GM20431 (cell line): ENCODE measurements at regions not wholly inside any gene's neighbourhood (a gene's known extent, or its start where the extent isn't known, plus 50 kb on each side); places are given as distances from the start of the nearest gene placed in this dataset.
"Not testable (repeated sequence)": the region's sequence is repeated elsewhere in the genome, so short reads cannot be mapped to it uniquely, and the experiment has no call there.

Source experiments
- in situ Hi-C: fragments of 300-500 bp; cut with MseI, MboI; formaldehyde crosslinking; loops from one replicate; pipeline ENCODE4 v1.15.0; 2020; ENCODE audit warnings: low sequenced_read_pairs; ENCODE audit not compliant: unreplicated experiment

GRCh38 chr2:66251573-66251972, 183.4 kb upstream of the MEIS1 start:
- in situ Hi-C loops: no loop called here

- in situ Hi-C loops: not testable (repeated sequence)
Measured at GRCh38 chr2:66249089-66249488, 185.8 kb upstream of the MEIS1 start.

GRCh38 chr2:66243809-66244208, 191.1 kb upstream of the MEIS1 start:
- in situ Hi-C loops: not testable (repeated sequence)

GRCh38 chr2:66242888-66243287, 192.0 kb upstream of the MEIS1 start:
- in situ Hi-C loops: not testable (repeated sequence)

- in situ Hi-C loops: no loop called here
Measured at GRCh38 chr2:66242099-66242789, 192.7 kb upstream of the MEIS1 start.

- in situ Hi-C loops: no loop called here
Measured at GRCh38 chr2:66240286-66240685, 194.6 kb upstream of the MEIS1 start.

DNA sequence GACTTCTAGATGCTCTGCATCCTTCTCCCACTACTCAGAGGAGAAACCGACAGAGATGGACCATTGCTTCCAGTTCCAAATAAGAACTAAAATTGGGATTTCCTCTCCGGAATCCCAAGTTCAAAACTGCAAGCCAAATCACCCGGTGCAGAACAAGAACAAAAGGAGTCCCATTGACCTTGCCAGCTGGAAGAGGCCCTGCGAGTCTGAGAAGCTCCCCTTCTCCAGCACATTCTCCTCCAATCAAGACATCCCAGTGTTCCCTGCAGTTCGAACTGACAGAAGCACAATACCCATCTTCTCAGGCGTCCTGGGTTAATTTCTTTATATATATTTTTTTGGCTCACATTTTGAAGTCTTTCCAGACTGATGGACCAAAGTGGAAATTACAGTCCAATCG, 195.3 kb upstream of the MEIS1 start:
- in situ Hi-C loops: no loop called here

GRCh38 chr2:66237803-66238379, 197.0 kb upstream of the MEIS1 start:
- in situ Hi-C loops: no loop called here

DNA sequence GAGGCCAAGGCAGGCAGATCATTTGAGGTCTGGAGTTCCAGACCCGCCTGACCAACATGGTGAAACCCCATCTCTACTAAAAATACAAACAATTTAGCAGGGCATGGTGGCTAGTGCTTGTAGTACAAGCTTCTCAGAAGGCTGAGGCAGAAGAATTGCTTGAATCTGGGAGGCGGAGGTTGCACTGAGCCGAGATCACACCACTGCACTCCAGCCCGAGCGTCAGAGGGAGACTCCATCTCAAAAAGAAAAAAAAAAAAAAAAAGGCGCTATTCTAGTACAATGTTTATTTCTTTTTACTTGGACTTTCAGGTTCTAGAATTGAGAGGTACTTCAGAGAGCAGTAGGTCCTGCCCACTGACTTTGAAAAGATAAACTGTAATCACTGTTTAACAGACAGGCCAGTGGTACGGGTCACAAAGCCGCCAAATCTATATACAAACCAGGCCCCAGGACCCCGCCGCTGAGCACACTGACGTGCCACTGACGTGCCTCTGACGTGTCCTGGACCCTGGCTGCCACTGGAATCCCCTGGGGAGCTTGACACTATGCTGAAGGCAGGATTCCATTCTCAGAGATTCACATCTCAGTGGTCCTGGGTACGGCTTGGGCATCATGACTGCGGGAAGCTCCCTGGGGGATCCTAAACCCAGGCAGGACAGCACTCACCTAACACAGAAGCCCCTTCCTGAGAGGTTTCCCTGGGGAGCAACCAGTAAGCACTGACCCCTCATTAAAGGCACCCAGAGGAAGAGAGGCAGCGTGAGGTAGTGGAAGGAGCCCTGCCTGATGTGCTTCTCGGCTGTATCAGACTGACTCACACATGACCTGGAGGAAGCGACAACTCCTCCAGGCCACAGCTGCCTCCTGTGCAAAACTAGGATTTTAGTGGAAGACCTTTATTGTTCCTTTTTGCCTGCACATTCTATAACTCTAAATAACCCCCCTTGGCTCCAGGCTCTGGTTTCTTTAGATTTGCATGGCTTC, 197.8 kb upstream of the MEIS1 start:
- in situ Hi-C loops: no loop called here

DNA sequence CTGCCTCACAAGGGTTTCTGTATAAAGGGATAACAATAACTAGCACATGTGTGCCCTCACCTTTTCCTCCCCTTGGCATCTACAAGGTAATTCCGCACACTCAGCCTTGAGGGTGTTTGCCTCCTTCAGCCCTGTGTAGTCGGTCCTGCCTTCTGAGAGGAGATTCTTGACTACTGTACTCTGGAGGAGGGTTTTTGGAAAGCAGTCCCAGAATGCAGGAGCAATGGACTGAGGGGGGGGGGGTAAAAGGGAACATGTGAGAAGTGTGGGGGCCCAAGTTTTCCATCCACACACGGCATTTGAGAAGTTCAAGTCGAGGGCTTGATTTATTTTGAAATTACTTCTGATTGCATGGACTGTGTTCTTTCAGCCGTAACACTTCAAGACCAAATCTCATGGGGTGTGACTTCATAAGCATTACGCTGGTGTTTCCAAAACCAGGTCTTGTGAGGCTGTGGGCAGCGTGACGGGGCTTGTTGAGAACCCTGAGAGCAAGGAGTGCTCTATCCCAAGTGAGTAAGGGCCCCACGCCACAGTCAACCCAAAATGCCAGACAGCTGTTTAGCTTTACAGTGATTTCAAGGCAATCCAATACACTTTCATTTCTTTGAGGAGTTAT, 198.7 kb upstream of the MEIS1 start:
- in situ Hi-C loops: no loop called here

DNA sequence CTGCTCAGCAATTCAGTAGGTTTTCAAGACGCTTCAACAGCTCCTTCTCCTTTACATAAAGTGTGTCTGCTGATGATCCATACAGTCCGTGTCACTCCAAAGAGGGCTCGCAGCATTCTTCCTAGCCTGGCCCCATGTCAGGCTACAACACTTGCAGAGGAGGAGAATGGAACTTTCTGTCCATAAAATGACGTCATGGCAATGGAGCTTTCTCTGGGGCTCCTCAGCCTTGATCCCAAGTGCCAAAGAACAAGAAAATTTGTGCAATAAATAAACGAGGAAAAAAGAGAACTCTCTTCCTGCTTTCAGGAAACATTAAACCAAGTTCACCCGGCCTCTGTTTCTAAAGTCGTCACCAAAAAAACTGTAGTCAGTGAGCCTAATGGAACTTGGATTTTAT, 199.5 kb upstream of the MEIS1 start:
- in situ Hi-C loops: no loop called here

DNA sequence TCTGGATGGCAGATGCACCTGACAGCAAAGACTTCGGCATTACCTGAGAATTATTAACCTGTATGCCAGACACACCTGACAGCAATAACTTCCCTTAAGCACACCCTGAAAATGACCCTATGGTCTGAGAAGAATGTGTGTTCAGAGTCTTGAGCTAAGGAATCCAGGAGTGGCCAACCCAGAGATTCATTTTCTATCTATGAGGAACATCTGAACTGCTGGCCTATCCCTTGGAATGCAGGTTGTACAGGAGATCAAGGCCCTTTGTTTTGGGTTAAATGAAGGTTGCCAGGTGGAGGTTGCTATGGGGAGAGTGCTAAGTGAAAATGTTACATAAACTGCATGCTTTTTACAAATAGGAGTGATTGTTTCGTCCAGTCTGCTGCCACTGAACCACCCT, 200.9 kb upstream of the MEIS1 start:
- in situ Hi-C loops: no loop called here

GRCh38 chr2:66228128-66228547, 206.8 kb upstream of the MEIS1 start:
- in situ Hi-C loops: no loop called here

GRCh38 chr2:66217039-66217585, 217.8 kb upstream of the MEIS1 start:
- in situ Hi-C loops: no loop called here

GRCh38 chr2:66212749-66213148, 222.2 kb upstream of the MEIS1 start:
- in situ Hi-C loops: no loop called here

DNA sequence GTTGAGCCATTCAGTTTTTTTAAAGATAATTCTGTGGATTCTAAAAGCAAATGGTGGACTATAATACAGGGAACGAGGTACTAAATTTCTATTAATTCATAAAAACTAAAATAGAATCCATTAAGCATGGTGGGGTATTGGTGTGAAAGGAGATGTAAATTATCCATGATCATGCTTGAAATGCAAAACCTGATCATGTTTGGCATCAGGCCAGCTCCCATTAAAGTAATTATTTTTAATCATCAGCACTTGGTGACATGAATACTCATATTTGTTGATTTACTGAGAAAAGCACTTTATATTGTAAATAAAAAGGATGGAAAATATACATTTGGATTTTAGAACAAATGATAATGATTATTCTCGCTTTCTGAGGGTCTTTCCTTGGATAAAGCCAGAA, 232.3 kb upstream of the MEIS1 start:
- in situ Hi-C loops: no loop called here

DNA sequence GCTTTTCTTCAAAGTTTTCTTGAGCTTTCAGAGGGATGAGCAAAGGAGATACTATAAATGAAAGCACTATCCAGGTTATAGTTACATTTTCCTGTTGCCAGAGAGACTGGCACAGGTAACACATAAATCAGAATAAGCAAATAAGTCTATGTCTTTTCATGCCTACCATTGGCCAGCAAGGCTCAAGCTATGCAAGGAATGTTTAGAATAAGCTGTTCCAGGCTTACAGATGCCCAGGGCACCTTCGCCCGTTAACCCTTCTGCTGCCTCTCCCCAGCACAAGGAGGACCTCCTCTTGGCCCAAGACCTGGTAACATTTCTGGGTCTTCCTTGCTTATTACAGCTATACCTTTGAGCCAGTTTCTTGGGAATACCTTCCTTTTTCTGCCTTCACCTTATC, 233.7 kb upstream of the MEIS1 start:
- in situ Hi-C loops: no loop called here

GRCh38 chr2:66198873-66199272, 236.1 kb upstream of the MEIS1 start:
- in situ Hi-C loops: no loop called here

DNA sequence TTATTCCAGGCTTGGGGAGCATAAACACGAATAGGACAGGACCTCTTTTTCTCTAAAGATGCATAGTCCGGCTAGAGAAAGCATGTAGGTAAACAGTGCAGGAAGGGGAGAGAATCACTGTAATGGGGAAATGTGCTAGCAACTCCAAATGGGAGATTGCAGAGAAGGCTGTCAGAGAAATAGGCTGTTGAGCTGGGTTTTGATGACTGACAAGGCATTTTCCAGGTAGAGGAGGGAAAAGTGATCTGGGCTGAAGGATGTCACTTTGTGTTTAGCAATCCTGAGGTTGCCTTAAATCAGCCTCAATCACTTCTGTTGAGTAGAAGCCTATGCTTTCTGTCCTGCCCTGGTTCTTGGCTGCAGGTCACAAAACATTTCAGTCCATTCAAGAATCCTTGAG, 242.0 kb upstream of the MEIS1 start:
- in situ Hi-C loops: no loop called here

DNA sequence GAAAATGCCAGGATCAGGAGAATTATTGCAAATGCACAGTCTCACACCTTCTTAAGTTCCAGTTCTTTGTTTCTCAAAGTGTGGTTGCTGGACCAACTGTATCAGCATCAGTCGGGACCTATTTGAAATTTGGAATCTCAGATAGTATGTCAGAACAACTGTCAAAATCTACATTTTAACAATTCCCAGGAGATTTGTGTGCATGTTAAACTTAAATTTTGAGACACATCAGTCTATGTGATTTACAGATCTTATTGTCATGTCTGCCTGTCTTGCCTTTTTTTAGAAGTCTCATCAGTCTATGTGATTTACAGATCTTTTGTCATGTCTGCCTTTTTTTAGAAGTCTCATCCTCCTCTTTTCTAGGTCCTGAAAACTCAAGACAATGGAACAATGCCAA, 243.6 kb upstream of the MEIS1 start:
- in situ Hi-C loops: no loop called here
